Epithelial cell of esophagus (primary cell): ENCODE measurements at regions not wholly inside any gene's neighbourhood (a gene's known extent, or its start where the extent isn't known, plus 50 kb on each side); places are given as distances from the start of the nearest gene placed in this dataset.

Experiments used
- DNase-seq: peaks from one replicate; pipeline ENCODE4 v3.0.0; 2010; ENCODE audit warnings: low read depth
- H3K4me3 ChIP-seq: 2 replicates; pipeline ENCODE4 v1.5.1; 2011; ENCODE audit warnings: mild to moderate bottlenecking, low read length, control low read depth
- TF ChIP-seq, protein P1 (sequence below): IDR thresholded peaks from 2 replicates; pipeline ENCODE4 v1.5.1; 2011; ENCODE audit warnings: low read depth, mild to moderate bottlenecking, low read length, control low read depth, inconsistent platforms; ENCODE audit not compliant: insufficient read depth; ENCODE audit errors: missing control alignments

DNA sequence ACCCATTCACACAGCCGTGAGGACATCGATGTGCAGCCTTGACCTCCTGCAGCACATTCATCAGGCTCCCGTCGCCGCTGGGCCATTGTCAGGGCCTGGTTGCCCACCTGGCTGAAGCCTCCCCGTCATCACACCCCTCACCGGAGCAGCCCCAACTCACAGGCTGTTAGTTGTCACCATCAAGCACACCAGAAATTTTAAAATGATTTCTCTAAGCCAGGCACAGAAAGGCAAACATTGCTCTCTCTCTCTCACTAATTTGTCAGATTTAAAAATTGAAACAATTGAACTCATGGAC, 167.1 kb downstream of the RTP5 start:
- TF ChIP-seq, protein P1, sequence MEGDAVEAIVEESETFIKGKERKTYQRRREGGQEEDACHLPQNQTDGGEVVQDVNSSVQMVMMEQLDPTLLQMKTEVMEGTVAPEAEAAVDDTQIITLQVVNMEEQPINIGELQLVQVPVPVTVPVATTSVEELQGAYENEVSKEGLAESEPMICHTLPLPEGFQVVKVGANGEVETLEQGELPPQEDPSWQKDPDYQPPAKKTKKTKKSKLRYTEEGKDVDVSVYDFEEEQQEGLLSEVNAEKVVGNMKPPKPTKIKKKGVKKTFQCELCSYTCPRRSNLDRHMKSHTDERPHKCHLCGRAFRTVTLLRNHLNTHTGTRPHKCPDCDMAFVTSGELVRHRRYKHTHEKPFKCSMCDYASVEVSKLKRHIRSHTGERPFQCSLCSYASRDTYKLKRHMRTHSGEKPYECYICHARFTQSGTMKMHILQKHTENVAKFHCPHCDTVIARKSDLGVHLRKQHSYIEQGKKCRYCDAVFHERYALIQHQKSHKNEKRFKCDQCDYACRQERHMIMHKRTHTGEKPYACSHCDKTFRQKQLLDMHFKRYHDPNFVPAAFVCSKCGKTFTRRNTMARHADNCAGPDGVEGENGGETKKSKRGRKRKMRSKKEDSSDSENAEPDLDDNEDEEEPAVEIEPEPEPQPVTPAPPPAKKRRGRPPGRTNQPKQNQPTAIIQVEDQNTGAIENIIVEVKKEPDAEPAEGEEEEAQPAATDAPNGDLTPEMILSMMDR, result no peak
- DNase-seq, result no peak
- H3K4me3 ChIP-seq, result no peak overlapping the region

DNA sequence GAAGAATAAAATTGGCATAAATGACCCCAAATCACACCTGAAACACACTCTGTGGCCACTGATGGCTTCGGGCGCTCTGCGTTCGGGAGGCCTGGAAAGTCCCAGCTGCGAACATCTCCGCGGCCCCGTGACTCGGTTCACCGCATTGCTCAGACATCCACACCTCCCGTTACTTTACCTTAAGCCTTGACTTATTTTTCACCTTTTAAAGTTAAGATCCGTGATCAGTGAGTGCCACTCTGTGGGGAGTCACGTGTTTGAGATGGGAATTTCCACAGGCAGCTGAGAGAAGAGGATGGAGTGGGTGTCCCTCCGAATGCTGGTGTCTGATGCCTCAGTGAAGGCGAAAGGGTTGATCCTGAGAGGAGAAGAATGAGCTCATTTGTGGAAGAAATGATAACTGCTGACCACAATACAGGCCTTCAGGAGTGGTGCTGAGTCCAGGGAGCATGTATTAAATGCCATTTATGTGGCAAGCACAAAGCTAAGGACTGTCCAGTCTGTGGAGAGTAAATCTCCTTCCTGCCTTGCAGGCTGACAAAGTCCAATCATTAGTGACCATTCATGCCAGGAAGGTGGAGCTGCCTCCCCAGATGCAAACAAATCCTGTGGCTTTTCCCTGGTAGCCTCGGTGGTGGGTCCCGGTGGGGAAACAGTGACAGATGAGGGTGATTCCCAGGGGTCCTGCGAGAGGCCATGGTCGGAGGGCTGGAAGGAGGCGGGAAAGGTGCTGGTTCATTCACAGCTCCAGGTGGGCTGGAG, 168.8 kb downstream of the RTP5 start:
- no peak overlapping the region for H3K4me3 ChIP-seq
- DNase-seq, result no peak
- TF ChIP-seq, protein P1, result no peak

DNA sequence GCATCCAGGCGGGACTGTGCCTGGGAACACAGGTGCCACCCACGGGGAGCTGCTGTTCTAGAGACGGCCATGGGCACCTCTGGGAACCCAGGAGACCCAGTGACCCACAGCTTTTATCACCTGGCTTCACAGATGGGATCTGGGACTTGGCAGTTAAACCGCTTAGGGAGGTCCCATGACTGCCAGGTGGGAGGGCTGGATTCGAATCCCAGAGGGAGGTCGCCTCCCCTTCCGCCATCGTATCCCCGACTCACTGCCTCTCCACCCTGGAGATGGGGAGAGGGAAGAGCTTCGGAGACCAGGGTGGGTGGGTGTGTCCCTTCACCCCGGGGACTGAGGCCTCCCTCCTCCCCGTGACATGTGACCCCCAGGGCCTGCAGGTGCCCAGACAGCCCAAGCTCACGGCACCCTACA, 169.4 kb downstream of the RTP5 start:
- TF ChIP-seq, protein P1, result no peak
- no peak for DNase-seq
- H3K4me3 ChIP-seq, result no peak overlapping the region

DNA sequence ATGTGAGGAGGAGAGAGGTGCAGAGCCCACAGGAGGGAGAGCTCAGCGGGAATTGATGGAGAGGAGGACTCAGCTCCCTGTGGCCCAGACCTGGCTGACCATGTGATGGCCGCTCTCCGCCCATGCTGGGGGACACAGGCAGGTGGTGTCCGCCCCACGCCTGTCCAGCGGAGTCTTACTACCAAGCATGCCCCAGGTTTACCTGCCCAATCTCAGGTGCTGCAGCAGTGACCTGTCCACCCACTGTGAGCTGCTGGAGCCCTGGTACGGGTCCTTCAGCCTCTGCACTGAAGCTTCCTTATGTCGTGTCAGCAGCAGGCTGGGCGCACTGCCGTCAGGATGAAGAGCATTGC, 170.8 kb downstream of the RTP5 start:
- H3K4me3 ChIP-seq, result no peak overlapping the region
- TF ChIP-seq, protein P1, result no peak
- DNase-seq, result no peak

DNA sequence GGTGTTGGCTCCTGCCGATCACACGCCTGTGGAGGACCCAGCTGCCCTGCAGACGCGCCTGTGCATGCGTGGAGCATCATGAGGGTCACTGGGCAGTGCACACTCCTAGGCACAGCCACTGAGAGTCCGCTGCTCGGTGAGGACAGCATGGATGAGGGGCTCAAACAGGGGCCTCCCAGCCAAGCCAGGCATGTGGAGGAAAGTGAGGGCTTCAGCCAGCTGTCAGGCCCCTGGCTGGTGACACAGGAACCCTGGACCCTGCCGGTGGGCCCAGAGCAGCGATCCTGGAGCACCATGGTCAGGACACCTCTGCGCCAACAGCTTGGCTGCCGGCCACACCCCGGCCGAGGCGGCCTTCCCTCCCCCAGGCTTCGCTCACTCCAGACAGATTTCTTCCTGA, 171.2 kb downstream of the RTP5 start:
- DNase-seq, result no peak
- TF ChIP-seq, protein P1, result no peak
- H3K4me3 ChIP-seq, result no peak overlapping the region

DNA sequence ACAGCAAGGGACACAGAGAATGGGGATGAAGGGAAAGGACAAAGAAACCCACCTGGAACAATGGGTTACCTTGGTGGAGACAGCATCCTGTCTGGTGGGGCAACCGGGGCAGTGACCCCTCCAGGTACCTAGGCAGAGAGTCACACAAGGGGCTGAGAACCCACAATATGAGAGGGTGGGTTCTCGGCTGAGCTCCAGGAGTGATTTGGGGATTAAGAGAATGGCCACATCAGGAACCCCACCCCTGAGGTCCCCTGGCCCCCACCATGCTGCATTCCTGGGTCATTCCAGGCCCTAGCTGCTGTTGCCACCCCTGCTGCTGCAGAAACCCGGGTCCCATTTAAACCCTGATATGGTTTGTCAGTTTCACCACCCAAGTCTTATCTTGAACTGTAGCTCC, 172.3 kb downstream of the RTP5 start:
- H3K4me3 ChIP-seq, result no peak overlapping the region
- DNase-seq, result no peak
- TF ChIP-seq, protein P1, result no peak
